ENCODE measurements at regions not wholly inside any gene's neighbourhood (a gene's known extent, or its start where the extent isn't known, plus 50 kb on each side); places are given as distances from the start of the nearest gene placed in this dataset.
"Not testable (repeated sequence)": the region's sequence is repeated elsewhere in the genome, so short reads cannot be mapped to it uniquely, and the experiment has no call there.

- no peak overlapping the region for H3K27ac ChIP-seq (ENCODE audit: low read depth in 2 of 2, low read length in 2 of 2)
- H3K36me3 ChIP-seq (ENCODE audit: control insufficient read depth in 2 of 2, insufficient read depth in 2 of 2, low read length in 2 of 2): no peaks in the 10 kb centered on the region
- no peak overlapping the region for H3K4me3 ChIP-seq (ENCODE audit: low read length in 2 of 2)
- no peak overlapping the region for H3K9ac ChIP-seq (ENCODE audit: low read depth in 1 of 2, low read length in 2 of 2)
- H3K9me3 ChIP-seq (ENCODE audit: control insufficient read depth in 2 of 2, low read length in 2 of 2): no peaks in the 10 kb centered on the region
- H3K4me1 ChIP-seq (ENCODE audit: control insufficient read depth in 2 of 2, insufficient read depth in 2 of 2, low read length in 2 of 2): no peaks in the 10 kb centered on the region
- H3K27me3 ChIP-seq (ENCODE audit: control insufficient read depth in 2 of 2, insufficient read depth in 2 of 2, low read length in 2 of 2): no peaks in the 10 kb centered on the region
Observed at GRCh38 chr2:21358976-21359375, 235.2 kb downstream of the TDRD15 start.

- H3K27ac ChIP-seq (ENCODE audit: low read depth in 2 of 2, low read length in 2 of 2): no peak overlapping the region
- no peaks in the 10 kb centered on the region for H3K36me3 ChIP-seq (ENCODE audit: control insufficient read depth in 2 of 2, insufficient read depth in 2 of 2, low read length in 2 of 2)
- no peaks in the 10 kb centered on the region for H3K27me3 ChIP-seq (ENCODE audit: control insufficient read depth in 2 of 2, insufficient read depth in 2 of 2, low read length in 2 of 2)
- H3K4me1 ChIP-seq (ENCODE audit: control insufficient read depth in 2 of 2, insufficient read depth in 2 of 2, low read length in 2 of 2): no peaks in the 10 kb centered on the region
- no peak overlapping the region for H3K9ac ChIP-seq (ENCODE audit: low read depth in 1 of 2, low read length in 2 of 2)
- no peaks in the 10 kb centered on the region for H3K9me3 ChIP-seq (ENCODE audit: control insufficient read depth in 2 of 2, low read length in 2 of 2)
- no peak overlapping the region for H3K4me3 ChIP-seq (ENCODE audit: low read length in 2 of 2)
Observed at GRCh38 chr2:21361384-21361783, 237.6 kb downstream of the TDRD15 start.

GRCh38 chr2:21361957-21362486, 238.3 kb downstream of the TDRD15 start:
- no peaks in the 10 kb centered on the region for H3K9me3 ChIP-seq (ENCODE audit: control insufficient read depth in 2 of 2, low read length in 2 of 2)
- no peaks in the 10 kb centered on the region for H3K36me3 ChIP-seq (ENCODE audit: control insufficient read depth in 2 of 2, insufficient read depth in 2 of 2, low read length in 2 of 2)
- no peak overlapping the region for H3K4me3 ChIP-seq (ENCODE audit: low read length in 2 of 2)
- H3K27me3 ChIP-seq (ENCODE audit: control insufficient read depth in 2 of 2, insufficient read depth in 2 of 2, low read length in 2 of 2): no peaks in the 10 kb centered on the region
- H3K27ac ChIP-seq (ENCODE audit: low read depth in 2 of 2, low read length in 2 of 2): no peak overlapping the region
- H3K9ac ChIP-seq (ENCODE audit: low read depth in 1 of 2, low read length in 2 of 2): no peak overlapping the region
- no peaks in the 10 kb centered on the region for H3K4me1 ChIP-seq (ENCODE audit: control insufficient read depth in 2 of 2, insufficient read depth in 2 of 2, low read length in 2 of 2)

- no peaks in the 10 kb centered on the region for H3K4me1 ChIP-seq (ENCODE audit: control insufficient read depth in 2 of 2, insufficient read depth in 2 of 2, low read length in 2 of 2)
- H3K27me3 ChIP-seq (ENCODE audit: control insufficient read depth in 2 of 2, insufficient read depth in 2 of 2, low read length in 2 of 2): no peaks in the 10 kb centered on the region
- no peaks in the 10 kb centered on the region for H3K36me3 ChIP-seq (ENCODE audit: control insufficient read depth in 2 of 2, insufficient read depth in 2 of 2, low read length in 2 of 2)
Observed at GRCh38 chr2:21363364-21363763, 239.6 kb downstream of the TDRD15 start.

GRCh38 chr2:21367421-21367820, 243.7 kb downstream of the TDRD15 start:
- no peak overlapping the region for H3K4me3 ChIP-seq (ENCODE audit: low read length in 2 of 2)
- no peaks in the 10 kb centered on the region for H3K9me3 ChIP-seq (ENCODE audit: control insufficient read depth in 2 of 2, low read length in 2 of 2)
- H3K36me3 ChIP-seq (ENCODE audit: control insufficient read depth in 2 of 2, insufficient read depth in 2 of 2, low read length in 2 of 2): no peaks in the 10 kb centered on the region

More at GRCh38 chr2:21363364-21363763, 239.6 kb downstream of the TDRD15 start:
- no peak overlapping the region for H3K4me3 ChIP-seq (ENCODE audit: low read length in 2 of 2)
- no peak overlapping the region for H3K9ac ChIP-seq (ENCODE audit: low read depth in 1 of 2, low read length in 2 of 2)
- no peak overlapping the region for H3K27ac ChIP-seq (ENCODE audit: low read depth in 2 of 2, low read length in 2 of 2)
- H3K9me3 ChIP-seq (ENCODE audit: control insufficient read depth in 2 of 2, low read length in 2 of 2): no peaks in the 10 kb centered on the region

GRCh38 chr2:21369787-21370186, 246.0 kb downstream of the TDRD15 start:
- no peaks in the 10 kb centered on the region for H3K9me3 ChIP-seq (ENCODE audit: control insufficient read depth in 2 of 2, low read length in 2 of 2)
- no peak overlapping the region for H3K9ac ChIP-seq (ENCODE audit: low read depth in 1 of 2, low read length in 2 of 2)
- no peak overlapping the region for H3K27ac ChIP-seq (ENCODE audit: low read depth in 2 of 2, low read length in 2 of 2)
- no peaks in the 10 kb centered on the region for H3K4me1 ChIP-seq (ENCODE audit: control insufficient read depth in 2 of 2, insufficient read depth in 2 of 2, low read length in 2 of 2)
- no peaks in the 10 kb centered on the region for H3K36me3 ChIP-seq (ENCODE audit: control insufficient read depth in 2 of 2, insufficient read depth in 2 of 2, low read length in 2 of 2)
- no peak overlapping the region for H3K4me3 ChIP-seq (ENCODE audit: low read length in 2 of 2)
- no peaks in the 10 kb centered on the region for H3K27me3 ChIP-seq (ENCODE audit: control insufficient read depth in 2 of 2, insufficient read depth in 2 of 2, low read length in 2 of 2)

More at GRCh38 chr2:21367421-21367820, 243.7 kb downstream of the TDRD15 start:
- Histone ChIP-seq H3K27me3 (ENCODE audit: control insufficient read depth in 2 of 2, insufficient read depth in 2 of 2, low read length in 2 of 2) (no peaks in the 10 kb centered on the region), H3K27ac (ENCODE audit: low read depth in 2 of 2, low read length in 2 of 2) (no peak overlapping the region), H3K4me1 (ENCODE audit: control insufficient read depth in 2 of 2, insufficient read depth in 2 of 2, low read length in 2 of 2) (no peaks in the 10 kb centered on the region), H3K9ac (ENCODE audit: low read depth in 1 of 2, low read length in 2 of 2) (no peak overlapping the region)

GRCh38 chr2:21371499-21372003, 247.8 kb downstream of the TDRD15 start:
- Histone ChIP-seq H3K27ac (ENCODE audit: low read depth in 2 of 2, low read length in 2 of 2) (no peak overlapping the region), H3K9ac (ENCODE audit: low read depth in 1 of 2, low read length in 2 of 2) (no peak overlapping the region), H3K4me3 (ENCODE audit: low read length in 2 of 2) (no peak overlapping the region), H3K27me3 (ENCODE audit: control insufficient read depth in 2 of 2, insufficient read depth in 2 of 2, low read length in 2 of 2) (no peaks in the 10 kb centered on the region), H3K9me3 (ENCODE audit: control insufficient read depth in 2 of 2, low read length in 2 of 2) (no peaks in the 10 kb centered on the region), H3K4me1 (ENCODE audit: control insufficient read depth in 2 of 2, insufficient read depth in 2 of 2, low read length in 2 of 2) (no peaks in the 10 kb centered on the region), H3K36me3 (ENCODE audit: control insufficient read depth in 2 of 2, insufficient read depth in 2 of 2, low read length in 2 of 2) (no peaks in the 10 kb centered on the region)

GRCh38 chr2:21372654-21373053, 248.9 kb downstream of the TDRD15 start:
- Histone ChIP-seq H3K27me3 (ENCODE audit: control insufficient read depth in 2 of 2, insufficient read depth in 2 of 2, low read length in 2 of 2) (no peaks in the 10 kb centered on the region), H3K36me3 (ENCODE audit: control insufficient read depth in 2 of 2, insufficient read depth in 2 of 2, low read length in 2 of 2) (no peaks in the 10 kb centered on the region), H3K4me3 (ENCODE audit: low read length in 2 of 2) (no peak overlapping the region), H3K9me3 (ENCODE audit: control insufficient read depth in 2 of 2, low read length in 2 of 2) (no peaks in the 10 kb centered on the region), H3K27ac (ENCODE audit: low read depth in 2 of 2, low read length in 2 of 2) (no peak overlapping the region), H3K9ac (ENCODE audit: low read depth in 1 of 2, low read length in 2 of 2) (no peak overlapping the region), H3K4me1 (ENCODE audit: control insufficient read depth in 2 of 2, insufficient read depth in 2 of 2, low read length in 2 of 2) (no peaks in the 10 kb centered on the region)

GRCh38 chr2:21376864-21377263, 253.1 kb downstream of the TDRD15 start:
- no peaks in the 10 kb centered on the region for H3K36me3 ChIP-seq (ENCODE audit: control insufficient read depth in 2 of 2, insufficient read depth in 2 of 2, low read length in 2 of 2)
- no peaks in the 10 kb centered on the region for H3K9me3 ChIP-seq (ENCODE audit: control insufficient read depth in 2 of 2, low read length in 2 of 2)
- no peaks in the 10 kb centered on the region for H3K27me3 ChIP-seq (ENCODE audit: control insufficient read depth in 2 of 2, insufficient read depth in 2 of 2, low read length in 2 of 2)
- H3K4me3 ChIP-seq (ENCODE audit: low read length in 2 of 2): no peak overlapping the region
- no peak overlapping the region for H3K27ac ChIP-seq (ENCODE audit: low read depth in 2 of 2, low read length in 2 of 2)
- H3K4me1 ChIP-seq (ENCODE audit: control insufficient read depth in 2 of 2, insufficient read depth in 2 of 2, low read length in 2 of 2): no peaks in the 10 kb centered on the region
- H3K9ac ChIP-seq (ENCODE audit: low read depth in 1 of 2, low read length in 2 of 2): no peak overlapping the region

GRCh38 chr2:21379140-21379539, 255.4 kb downstream of the TDRD15 start:
- Histone ChIP-seq H3K36me3 (ENCODE audit: control insufficient read depth in 2 of 2, insufficient read depth in 2 of 2, low read length in 2 of 2) (no peaks in the 10 kb centered on the region), H3K4me3 (ENCODE audit: low read length in 2 of 2) (no peak overlapping the region), H3K4me1 (ENCODE audit: control insufficient read depth in 2 of 2, insufficient read depth in 2 of 2, low read length in 2 of 2) (no peaks in the 10 kb centered on the region), H3K9me3 (ENCODE audit: control insufficient read depth in 2 of 2, low read length in 2 of 2) (no peaks in the 10 kb centered on the region), H3K9ac (ENCODE audit: low read depth in 1 of 2, low read length in 2 of 2) (no peak overlapping the region), H3K27ac (ENCODE audit: low read depth in 2 of 2, low read length in 2 of 2) (no peak overlapping the region), H3K27me3 (ENCODE audit: control insufficient read depth in 2 of 2, insufficient read depth in 2 of 2, low read length in 2 of 2) (no peaks in the 10 kb centered on the region)

GRCh38 chr2:21379668-21380067, 255.9 kb downstream of the TDRD15 start:
- not testable (repeated sequence) for H3K36me3 ChIP-seq (ENCODE audit: control insufficient read depth in 2 of 2, insufficient read depth in 2 of 2, low read length in 2 of 2); H3K9me3 ChIP-seq (ENCODE audit: control insufficient read depth in 2 of 2, low read length in 2 of 2); H3K4me3 ChIP-seq (ENCODE audit: low read length in 2 of 2); H3K27me3 ChIP-seq (ENCODE audit: control insufficient read depth in 2 of 2, insufficient read depth in 2 of 2, low read length in 2 of 2); H3K9ac ChIP-seq (ENCODE audit: low read depth in 1 of 2, low read length in 2 of 2); H3K27ac ChIP-seq (ENCODE audit: low read depth in 2 of 2, low read length in 2 of 2); H3K4me1 ChIP-seq (ENCODE audit: control insufficient read depth in 2 of 2, insufficient read depth in 2 of 2, low read length in 2 of 2)

All from mucosa of rectum (tissue), 2 donors.